ENCODE measurements at regions not wholly inside any gene's neighbourhood (a gene's known extent, or its start where the extent isn't known, plus 50 kb on each side); places are given as distances from the start of the nearest gene placed in this dataset.

DNA sequence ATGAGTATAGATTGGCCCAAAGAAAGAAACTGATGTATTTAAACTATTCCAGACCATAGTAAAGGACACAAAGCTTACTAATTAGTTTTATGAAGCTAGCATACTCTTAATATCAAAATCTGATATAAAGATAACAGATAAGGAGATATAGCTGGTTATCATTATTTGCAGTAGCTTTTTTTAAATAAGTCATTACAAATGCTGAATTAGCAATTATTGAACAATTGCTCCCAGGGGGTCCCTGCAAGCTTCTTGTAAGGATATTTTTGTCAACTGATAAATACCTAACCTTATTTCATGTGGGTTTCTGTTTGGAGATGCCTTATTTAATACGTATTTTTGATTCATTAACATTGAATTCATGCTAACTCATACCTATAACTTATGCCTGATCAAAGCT is 99.0 kb downstream of the RAB18 start:
- H3K27ac ChIP-seq (replicated peaks in 1 of 4), result no peak overlapping the region
- DNase-seq (ENCODE audit: extremely low spot score), result no peak
- H3K4me3 ChIP-seq, result no peak overlapping the region
- no peaks in the 10 kb centered on the region for H3K27me3 ChIP-seq
- intact Hi-C loops (cut with DNase I), result no loop called here
- peaks cover 0 to 15% (median 8%) of the 10 kb centered on the region in 4 donors for H3K4me1 ChIP-seq
- 93% methylated on average over 1 of the region's 1 CpG for whole genome bisulfite sequencing
- no peaks in the 10 kb centered on the region for H3K9me3 ChIP-seq
- no peaks in the 10 kb centered on the region for H3K36me3 ChIP-seq
- TF ChIP-seq, protein P1, sequence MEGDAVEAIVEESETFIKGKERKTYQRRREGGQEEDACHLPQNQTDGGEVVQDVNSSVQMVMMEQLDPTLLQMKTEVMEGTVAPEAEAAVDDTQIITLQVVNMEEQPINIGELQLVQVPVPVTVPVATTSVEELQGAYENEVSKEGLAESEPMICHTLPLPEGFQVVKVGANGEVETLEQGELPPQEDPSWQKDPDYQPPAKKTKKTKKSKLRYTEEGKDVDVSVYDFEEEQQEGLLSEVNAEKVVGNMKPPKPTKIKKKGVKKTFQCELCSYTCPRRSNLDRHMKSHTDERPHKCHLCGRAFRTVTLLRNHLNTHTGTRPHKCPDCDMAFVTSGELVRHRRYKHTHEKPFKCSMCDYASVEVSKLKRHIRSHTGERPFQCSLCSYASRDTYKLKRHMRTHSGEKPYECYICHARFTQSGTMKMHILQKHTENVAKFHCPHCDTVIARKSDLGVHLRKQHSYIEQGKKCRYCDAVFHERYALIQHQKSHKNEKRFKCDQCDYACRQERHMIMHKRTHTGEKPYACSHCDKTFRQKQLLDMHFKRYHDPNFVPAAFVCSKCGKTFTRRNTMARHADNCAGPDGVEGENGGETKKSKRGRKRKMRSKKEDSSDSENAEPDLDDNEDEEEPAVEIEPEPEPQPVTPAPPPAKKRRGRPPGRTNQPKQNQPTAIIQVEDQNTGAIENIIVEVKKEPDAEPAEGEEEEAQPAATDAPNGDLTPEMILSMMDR (IDR thresholded peaks at IDR 0.05), result no peak
- TF ChIP-seq POLR2A (IDR thresholded peaks at IDR 0.05; ENCODE audit: low read depth), result no peak
- no peak for TF ChIP-seq POLR2AphosphoS5 (IDR thresholded peaks at IDR 0.05)
- TF ChIP-seq EP300 (IDR thresholded peaks at IDR 0.05), result no peak

DNA sequence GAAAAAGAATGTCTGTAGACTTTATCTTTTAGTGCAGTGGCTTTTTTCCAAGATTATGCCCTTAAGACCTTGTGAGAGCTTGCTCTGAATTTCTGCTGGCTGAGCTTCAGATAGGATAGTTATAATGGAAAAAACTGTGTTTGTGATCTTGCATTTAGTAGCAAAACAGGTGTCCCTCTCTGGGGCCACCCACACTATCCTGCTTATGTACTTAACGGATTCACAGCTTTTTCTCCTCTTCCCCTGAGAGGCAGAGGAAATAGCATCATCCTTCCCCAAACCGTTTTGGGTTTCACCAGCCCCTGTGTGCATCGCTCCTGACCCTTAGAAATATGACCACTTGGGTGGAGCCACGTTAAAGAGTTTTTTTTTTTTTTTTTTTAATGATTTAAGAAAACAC is 101.2 kb downstream of the RAB18 start:
- WGBS, result 68% methylated on average over 4 of the region's 4 CpGs
- intact Hi-C loops (cut with DNase I), result no loop called here
- Histone ChIP-seq H3K4me3 (no peak overlapping the region), H3K36me3 (no peaks in the 10 kb centered on the region), H3K27me3 (no peaks in the 10 kb centered on the region), H3K9me3 (no peaks in the 10 kb centered on the region), H3K27ac (replicated peaks in 1 of 4) (no peak overlapping the region), H3K4me1 (peaks cover 0 to 15% (median 8%) of the 10 kb centered on the region in 4 donors)
- TF ChIP-seq POLR2AphosphoS5 (IDR thresholded peaks at IDR 0.05) (no peak), POLR2A (IDR thresholded peaks at IDR 0.05; ENCODE audit: low read depth) (no peak), EP300 (IDR thresholded peaks at IDR 0.05) (no peak)
- TF ChIP-seq, protein P1 (IDR thresholded peaks at IDR 0.05), result no peak
- DNase-seq (ENCODE audit: extremely low spot score), result no peak

DNA sequence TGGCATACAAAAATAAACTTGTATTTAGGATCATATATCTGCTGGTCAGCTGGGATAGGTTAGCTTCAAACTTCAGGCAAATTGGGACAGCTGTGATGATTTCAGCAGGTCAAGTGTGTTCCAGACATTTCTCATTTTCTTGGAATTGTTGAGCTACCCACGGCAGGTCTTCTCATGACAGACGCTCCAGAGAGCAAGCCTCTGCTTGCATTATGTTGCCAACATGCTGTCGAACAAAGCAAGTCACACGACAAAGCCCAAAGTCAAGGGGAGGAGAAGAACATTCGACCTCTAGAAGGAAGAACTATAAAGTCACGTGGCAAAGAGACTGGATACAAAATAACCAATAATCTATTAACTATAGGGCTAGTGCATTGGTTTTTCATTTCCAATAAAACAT is 103.5 kb downstream of the RAB18 start:
- WGBS, result 40% methylated on average over 6 of the region's 6 CpGs
- Histone ChIP-seq H3K27ac (replicated peaks in 1 of 4) (no peak overlapping the region), H3K36me3 (no peaks in the 10 kb centered on the region), H3K9me3 (no peaks in the 10 kb centered on the region), H3K4me3 (no peak overlapping the region), H3K27me3 (no peaks in the 10 kb centered on the region), H3K4me1 (peaks cover 0 to 15% (median 11%) of the 10 kb centered on the region in 4 donors)
- TF ChIP-seq POLR2A (IDR thresholded peaks at IDR 0.05; ENCODE audit: low read depth) (no peak), POLR2AphosphoS5 (IDR thresholded peaks at IDR 0.05) (no peak)
- TF ChIP-seq, protein P1 (IDR thresholded peaks at IDR 0.05), result no peak
- intact Hi-C loops (cut with DNase I), result no loop called here
- DNase-seq (ENCODE audit: extremely low spot score), result no peak

DNA sequence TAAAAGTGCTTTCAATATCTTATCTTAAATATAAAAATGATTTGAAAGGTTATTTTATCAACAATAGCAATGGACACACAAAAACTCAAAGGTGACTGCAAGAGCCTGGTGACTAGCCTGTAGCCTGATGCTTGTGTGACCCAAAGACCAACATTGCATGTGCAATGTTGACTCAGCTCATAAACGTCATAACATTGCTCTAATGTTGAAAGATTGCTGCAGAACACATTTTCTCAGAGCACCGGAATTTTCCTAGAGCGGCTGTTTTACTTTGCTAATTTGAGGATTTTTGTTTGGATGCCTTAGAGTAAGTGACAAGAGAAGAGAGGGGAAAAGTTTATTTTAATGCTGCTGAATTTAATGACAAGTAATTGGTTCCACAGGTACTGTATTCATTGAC is 107.1 kb downstream of the RAB18 start:
- intact Hi-C loops (cut with DNase I), result no loop called here
- Histone ChIP-seq H3K36me3 (no peaks in the 10 kb centered on the region), H3K4me1 (peaks cover 0 to 16% (median 12%) of the 10 kb centered on the region in 4 donors), H3K27ac (replicated peaks in 1 of 4) (no peak overlapping the region), H3K4me3 (no peak overlapping the region), H3K27me3 (no peaks in the 10 kb centered on the region), H3K9me3 (no peaks in the 10 kb centered on the region)
- no peak for DNase-seq (ENCODE audit: extremely low spot score)
- 70% methylated on average over 3 of the region's 3 CpGs for WGBS
- TF ChIP-seq POLR2AphosphoS5 (IDR thresholded peaks at IDR 0.05) (peak in 1 of 2 donors; percentile 14), EP300 (IDR thresholded peaks at IDR 0.05) (no peak)

DNA sequence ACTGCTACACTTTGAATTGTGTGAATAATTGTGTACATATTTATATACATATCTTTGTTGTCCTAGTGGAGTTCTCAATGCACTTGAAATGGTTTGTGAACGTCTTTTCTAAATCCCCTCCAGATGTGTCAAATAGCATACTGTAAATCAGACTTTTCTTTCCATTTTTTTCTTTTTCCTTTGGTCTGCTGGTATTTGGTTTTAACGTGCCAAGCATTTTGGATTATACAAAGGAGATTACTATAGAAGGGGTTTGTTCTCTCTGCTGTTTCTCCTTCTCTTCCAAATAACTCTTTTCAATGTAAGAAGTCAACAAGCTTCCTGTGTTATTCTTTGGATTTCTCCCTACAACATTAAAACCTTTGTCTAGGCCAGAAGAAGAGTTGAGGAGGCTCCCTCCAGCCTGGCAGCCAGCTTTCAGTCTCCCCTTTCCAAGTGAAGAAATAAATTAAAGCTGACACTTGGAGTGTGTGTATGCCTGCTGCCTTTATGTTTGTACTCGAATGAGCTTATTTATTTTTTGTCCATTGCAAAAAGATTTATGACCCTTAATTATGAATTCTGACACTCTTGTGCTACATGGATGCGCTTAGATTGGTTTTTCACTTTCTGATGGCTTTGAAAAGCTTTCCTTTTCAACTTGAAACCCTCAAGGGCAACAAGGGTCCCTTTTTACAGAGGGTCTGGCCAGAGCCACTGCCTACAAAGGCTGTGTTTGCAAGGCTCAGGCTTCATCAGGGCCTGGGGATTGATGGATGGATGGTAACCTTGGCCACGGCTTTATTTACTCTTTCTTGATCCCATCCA is 107.8 kb downstream of the RAB18 start:
- DNase-seq (ENCODE audit: extremely low spot score), result no peak
- H3K4me1 ChIP-seq, result peaks cover 0 to 16% (median 12%) of the 10 kb centered on the region in 4 donors
- intact Hi-C loops (cut with DNase I), result no loop called here
- H3K4me3 ChIP-seq, result no peak overlapping the region
- H3K27me3 ChIP-seq, result no peaks in the 10 kb centered on the region
- 56% methylated on average over 5 of the region's 5 CpGs for WGBS
- no peaks in the 10 kb centered on the region for H3K36me3 ChIP-seq
- TF ChIP-seq POLR2AphosphoS5 (IDR thresholded peaks at IDR 0.05) (no peak), EP300 (IDR thresholded peaks at IDR 0.05) (no peak), POLR2A (IDR thresholded peaks at IDR 0.05; ENCODE audit: low read depth) (no peak)
- TF ChIP-seq, protein P1 (IDR thresholded peaks at IDR 0.05), result no peak
- H3K27ac ChIP-seq (replicated peaks in 1 of 4), result no peak overlapping the region
- H3K9me3 ChIP-seq, result no peaks in the 10 kb centered on the region
